H1 (cell line): ENCODE measurements at regions not wholly inside any gene's neighbourhood (a gene's known extent, or its start where the extent isn't known, plus 50 kb on each side); places are given as distances from the start of the nearest gene placed in this dataset.

Source experiments
- ASH2L ChIP-seq: fragments of 200-600, 300-600 bp; sonication (generic); IDR thresholded peaks from one replicate; pipeline ENCODE4 v1.7.1; 2017; ENCODE audit warnings: low read length
- MAFK ChIP-seq: IDR thresholded peaks from 2 replicates; pipeline ENCODE4 v1.6.1; 2012; ENCODE audit warnings: low read depth, mild to moderate bottlenecking, improper control_type of control experiment, low read length
- POLR2AphosphoS5 ChIP-seq: IDR thresholded peaks from 2 replicates; pipeline ENCODE4 v1.6.1; 2011; ENCODE audit warnings: low read depth, low read length
- RAD21 ChIP-seq, 2 experiments: IDR thresholded peaks in 1 of 2; conservative IDR thresholded peaks in 1 of 2; 2 replicates each; pipeline ENCODE4 v1.6.1; 2011; ENCODE audit warnings: low read depth in 2 of 2, low read length in 2 of 2, improper control_type of control experiment in 1 of 2, inconsistent platforms in 1 of 2, mild to moderate bottlenecking in 1 of 2, moderate library complexity in 1 of 2
- SP1 ChIP-seq: IDR thresholded peaks from 2 replicates; pipeline ENCODE4 v1.6.1; 2011; ENCODE audit warnings: low read depth, low read length
- YY1 ChIP-seq: IDR thresholded peaks from 2 replicates; pipeline ENCODE4 v1.6.1; 2011; ENCODE audit warnings: low read depth, mild to moderate bottlenecking, low read length
- TF ChIP-seq, protein P1 (sequence below), 3 experiments: IDR thresholded peaks; 1 replicate in 2 of 3; 2 replicates in 1 of 3; pipeline versions ENCODE4 v1.5.1 to v1.6.1; 2011; ENCODE audit warnings: low read length in 3 of 3, mild to moderate bottlenecking in 3 of 3, inconsistent platforms in 2 of 3, low read depth in 1 of 3, moderate library complexity in 1 of 3; ENCODE audit not compliant: insufficient read depth in 1 of 3; ENCODE audit errors: control extremely low read depth in 1 of 3

DNA sequence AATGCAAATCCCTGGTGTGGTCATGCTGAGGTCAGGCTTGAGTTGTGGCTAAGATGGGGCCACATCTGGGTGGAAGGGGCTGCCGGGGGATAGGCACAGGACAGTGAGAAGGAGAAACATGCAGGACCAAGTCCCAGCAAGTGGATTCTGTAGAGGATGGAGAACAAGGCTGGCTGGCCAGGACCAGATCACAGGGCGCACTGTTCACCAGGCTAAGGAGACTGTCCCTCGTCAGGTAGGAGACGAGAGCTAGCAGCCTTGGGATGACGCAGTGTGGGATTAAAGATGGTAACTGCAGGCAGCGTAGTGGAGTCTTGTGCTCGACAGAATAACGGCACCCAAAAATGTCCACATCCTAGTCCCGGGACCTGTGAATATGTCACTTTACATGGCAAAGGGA is 336.1 kb downstream of the BCL11B start:
- TF ChIP-seq, protein P1, sequence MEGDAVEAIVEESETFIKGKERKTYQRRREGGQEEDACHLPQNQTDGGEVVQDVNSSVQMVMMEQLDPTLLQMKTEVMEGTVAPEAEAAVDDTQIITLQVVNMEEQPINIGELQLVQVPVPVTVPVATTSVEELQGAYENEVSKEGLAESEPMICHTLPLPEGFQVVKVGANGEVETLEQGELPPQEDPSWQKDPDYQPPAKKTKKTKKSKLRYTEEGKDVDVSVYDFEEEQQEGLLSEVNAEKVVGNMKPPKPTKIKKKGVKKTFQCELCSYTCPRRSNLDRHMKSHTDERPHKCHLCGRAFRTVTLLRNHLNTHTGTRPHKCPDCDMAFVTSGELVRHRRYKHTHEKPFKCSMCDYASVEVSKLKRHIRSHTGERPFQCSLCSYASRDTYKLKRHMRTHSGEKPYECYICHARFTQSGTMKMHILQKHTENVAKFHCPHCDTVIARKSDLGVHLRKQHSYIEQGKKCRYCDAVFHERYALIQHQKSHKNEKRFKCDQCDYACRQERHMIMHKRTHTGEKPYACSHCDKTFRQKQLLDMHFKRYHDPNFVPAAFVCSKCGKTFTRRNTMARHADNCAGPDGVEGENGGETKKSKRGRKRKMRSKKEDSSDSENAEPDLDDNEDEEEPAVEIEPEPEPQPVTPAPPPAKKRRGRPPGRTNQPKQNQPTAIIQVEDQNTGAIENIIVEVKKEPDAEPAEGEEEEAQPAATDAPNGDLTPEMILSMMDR (IDR thresholded peaks at IDR 0.05; ENCODE audit: control extremely low read depth in 1 of 3, insufficient read depth in 1 of 3, low read depth in 1 of 3, low read length in 3 of 3): no peak
- TF ChIP-seq MAFK (no peak), RAD21 (IDR thresholded peaks at IDR 0.05 in 1 of 2, conservative IDR thresholded peaks at IDR 0.05 in 1 of 2; ENCODE audit: low read depth in 2 of 2, low read length in 2 of 2) (no peak), YY1 (no peak), SP1 (no peak), ASH2L (no peak), POLR2AphosphoS5 (no peak)
